SK-N-SH (cell line): ENCODE measurements at regions not wholly inside any gene's neighbourhood (a gene's known extent, or its start where the extent isn't known, plus 50 kb on each side); places are given as distances from the start of the nearest gene placed in this dataset.

Experiments
- CTCF ChIA-PET: fragments of 300-600, 350-600 bp; formaldehyde crosslinking; extraction: SDS; loops from one replicate; lab custom pipeline; 2021; lab: Yijun Ruan, JAX
- POLR2A ChIA-PET: fragments of 350-600 bp; sonication (Branson Sonifier 250); formaldehyde crosslinking; extraction: SDS; loops from one replicate; lab custom pipeline; 2020; ENCODE audit warnings: antibody characterized with exemption, inconsistent platforms; lab: Yijun Ruan, JAX
- DNase-seq: peaks from one replicate; pipeline ENCODE4 v3.0.0; 2012
- H2AFZ ChIP-seq: fragments of 200-600 bp; sonication (generic); 2 replicates; pipeline ENCODE4 v1.8.1; 2016; ENCODE audit warnings: antibody characterized with exemption, mild to moderate bottlenecking, low read depth
- H3F3A ChIP-seq: fragments of 200-600 bp; sonication (generic); replicated peaks from 2 replicates; pipeline ENCODE3; 2016; ENCODE audit warnings: antibody characterized with exemption, mild to moderate bottlenecking; ENCODE audit not compliant: insufficient read depth
- H3K27ac ChIP-seq, 2 experiments: fragments of 200-500 bp in 1 of 2; fragments of 200-600 bp in 1 of 2; sonication (Bioruptor generic) in 1 of 2; sonication (generic), shearing (Covaris generic) in 1 of 2; 2 replicates each; pipeline versions ENCODE4 v1.5.1 to v1.6.1; 2014 to 2016; ENCODE audit warnings: low read depth in 2 of 2, inconsistent platforms in 1 of 2, low read length in 1 of 2, mild to moderate bottlenecking in 1 of 2, mixed read lengths in 1 of 2
- H3K27me3 ChIP-seq: fragments of 200-600 bp; sonication (generic), shearing (Covaris generic); 2 replicates; pipeline ENCODE4 v1.6.1; 2016; ENCODE audit warnings: mixed run types; ENCODE audit not compliant: insufficient read depth
- H3K36me3 ChIP-seq, 2 experiments: fragments of 200-500 bp in 1 of 2; fragments of 200-600 bp in 1 of 2; sonication (Bioruptor generic) in 1 of 2; sonication (generic) in 1 of 2; replicated peaks in 1 of 2; 2 replicates each; pipeline versions ENCODE3 to v1.5.1; 2014 to 2016; ENCODE audit warnings: low read length in 1 of 2, mild to moderate bottlenecking in 1 of 2; ENCODE audit not compliant: insufficient read depth in 2 of 2, control insufficient read depth in 1 of 2
- H3K4me1 ChIP-seq, 2 experiments: fragments of 200-500 bp in 1 of 2; fragments of 200-600 bp in 1 of 2; sonication (Bioruptor generic) in 1 of 2; sonication (generic), shearing (Covaris generic) in 1 of 2; 2 replicates each; pipeline versions ENCODE4 v1.5.1 to v1.6.1; 2014 to 2016; ENCODE audit warnings: low read depth in 1 of 2, low read length in 1 of 2, mixed run types in 1 of 2; ENCODE audit not compliant: insufficient read depth in 2 of 2, control insufficient read depth in 1 of 2
- H3K4me2 ChIP-seq: fragments of 200-600 bp; sonication (generic), shearing (Covaris generic); 2 replicates; pipeline ENCODE4 v1.6.1; 2017; ENCODE audit warnings: mixed run types
- H3K4me3 ChIP-seq, 2 experiments: fragments of 200-500 bp in 1 of 2; fragments of 200-600 bp in 1 of 2; sonication (Bioruptor generic) in 1 of 2; sonication (generic), shearing (Covaris generic) in 1 of 2; 2 replicates each; pipeline versions ENCODE4 v1.5.1 to v1.8.1; 2014 to 2016; ENCODE audit warnings: low read depth in 2 of 2, inconsistent platforms in 1 of 2, low read length in 1 of 2, mild to moderate bottlenecking in 1 of 2, mixed read lengths in 1 of 2, moderate library complexity in 1 of 2
- H3K79me2 ChIP-seq: fragments of 200-600 bp; sonication (generic); 2 replicates; pipeline ENCODE4 v1.8.1; 2017; ENCODE audit warnings: mild to moderate bottlenecking; ENCODE audit not compliant: insufficient read depth
- H3K9ac ChIP-seq: fragments of 200-600 bp; sonication (generic); 2 replicates; pipeline ENCODE4 v1.6.1; 2017; ENCODE audit warnings: mixed run types
- H3K9me2 ChIP-seq: fragments of 200-600 bp; sonication (generic); 2 replicates; pipeline ENCODE4 v1.6.1; 2017; ENCODE audit warnings: mixed run types
- H3K9me3 ChIP-seq: fragments of 200-600 bp; sonication (generic); 2 replicates; pipeline ENCODE4 v1.6.1; 2017; ENCODE audit warnings: mixed run types, mild to moderate bottlenecking, moderate library complexity
- H4K20me1 ChIP-seq: fragments of 200-600 bp; sonication (generic); 2 replicates; pipeline ENCODE4 v1.6.1; 2017; ENCODE audit warnings: mild to moderate bottlenecking, mixed run types; ENCODE audit not compliant: insufficient read depth
- CHD2 ChIP-seq: fragments of 150-350 bp; IDR thresholded peaks from 2 replicates; pipeline ENCODE4 v1.6.1; 2018; ENCODE audit warnings: low read length; ENCODE audit not compliant: partially characterized antibody
- EP300 ChIP-seq, 2 experiments: IDR thresholded peaks; 2 replicates each; pipeline versions ENCODE4 v1.4.0 to v1.6.1; 2012; ENCODE audit warnings: borderline replicate concordance in 1 of 2, low read depth in 1 of 2, low read length in 1 of 2
- EZH2phosphoT487 ChIP-seq: fragments of 200-600 bp; sonication (generic); IDR thresholded peaks from 2 replicates; pipeline ENCODE4 v1.6.1; 2017; ENCODE audit warnings: low read depth, mixed run types, mild to moderate bottlenecking, antibody characterized with exemption, moderate library complexity, borderline replicate concordance
- FOSL2 ChIP-seq: IDR thresholded peaks from 2 replicates; pipeline ENCODE4 v1.4.0; 2012; ENCODE audit warnings: low read depth, mild to moderate bottlenecking, moderate library complexity, borderline replicate concordance
- GATA2 ChIP-seq: sonication (generic); formaldehyde crosslinking; IDR thresholded peaks from 2 replicates; pipeline ENCODE4 v1.5.0; 2020; ENCODE audit warnings: mild to moderate bottlenecking, missing genetic modification reagents
- JUND ChIP-seq: IDR thresholded peaks from 2 replicates; pipeline ENCODE4 v1.4.0; 2012
- NFIC ChIP-seq: IDR thresholded peaks from 2 replicates; pipeline ENCODE4 v1.4.0; 2012; ENCODE audit warnings: borderline replicate concordance
- POLR2AphosphoS5 ChIP-seq: IDR thresholded peaks from 2 replicates; pipeline ENCODE4 v1.6.1; 2012; ENCODE audit warnings: low read depth, low read length
- RAD21 ChIP-seq: IDR thresholded peaks from 2 replicates; pipeline ENCODE4 v1.6.1; 2012; ENCODE audit warnings: mild to moderate bottlenecking, low read length
- RCOR1 ChIP-seq: fragments of 150-350 bp; IDR thresholded peaks from 2 replicates; pipeline ENCODE4 v1.6.1; 2017; ENCODE audit warnings: antibody characterized with exemption, low read length
- SIN3A ChIP-seq: IDR thresholded peaks from 2 replicates; pipeline ENCODE4 v1.6.1; 2012; ENCODE audit warnings: low read depth, mild to moderate bottlenecking, low read length, moderate library complexity, borderline replicate concordance
- SMC3 ChIP-seq: IDR thresholded peaks from 2 replicates; pipeline ENCODE4 v1.6.1; 2012; ENCODE audit warnings: low read depth, low read length, improper control_type of control experiment
- TEAD4 ChIP-seq: IDR thresholded peaks from 2 replicates; pipeline ENCODE4 v1.4.0; 2012; ENCODE audit warnings: mild to moderate bottlenecking, borderline replicate concordance; ENCODE audit not compliant: insufficient read depth
- YY1 ChIP-seq: IDR thresholded peaks from 2 replicates; pipeline ENCODE4 v1.4.0; 2012; ENCODE audit warnings: low read depth, mild to moderate bottlenecking
- WGBS: methylation state at CpG from one replicate; pipeline ENCODE4 v1.1.6; 2017; ENCODE audit warnings: low lambda C conversion rate; 5-methylcytosine and 5-hydroxymethylcytosine counted together
- TF ChIP-seq, protein P1 (sequence below): IDR thresholded peaks from 2 replicates; pipeline ENCODE4 v1.4.0; 2012; ENCODE audit warnings: low read depth, borderline replicate concordance
- TF ChIP-seq, protein P2 (sequence below): IDR thresholded peaks from 2 replicates; pipeline ENCODE4 v1.6.1; 2012; ENCODE audit warnings: mild to moderate bottlenecking, low read depth, low read length, moderate library complexity

DNA sequence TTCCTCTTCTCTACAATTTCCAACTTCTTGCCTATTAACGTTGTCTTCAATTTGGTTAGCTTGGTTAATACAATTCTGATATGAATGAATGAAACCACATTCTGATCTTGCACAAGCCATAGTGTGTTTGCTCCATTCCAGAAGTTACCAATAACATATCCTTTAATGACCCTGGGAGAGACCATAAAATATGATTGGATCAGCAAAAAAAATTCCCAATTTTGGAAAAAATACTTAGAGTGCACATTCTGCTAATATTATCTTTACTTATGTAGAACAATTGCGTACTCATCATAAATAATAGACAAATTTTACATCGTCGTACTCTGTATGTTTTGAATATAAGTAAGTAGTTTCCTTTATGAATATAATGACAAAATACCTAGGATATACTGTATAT is 117.2 kb downstream of the SLITRK5 start:
- Histone ChIP-seq H3K4me1 (no peaks in the 10 kb centered on the region), H3K36me3 (no peaks in the 10 kb centered on the region), H3K9me3 (no peaks in the 10 kb centered on the region), H3K79me2 (no peaks in the 10 kb centered on the region), H2AFZ (no peak overlapping the region), H3K9ac (no peak overlapping the region), H3K4me3 (no peak overlapping the region), H3K4me2 (no peak overlapping the region), H4K20me1 (no peaks in the 10 kb centered on the region), H3K27me3 (no peaks in the 10 kb centered on the region), H3F3A (no peaks in the 10 kb centered on the region), H3K9me2 (no peaks in the 10 kb centered on the region), H3K27ac (no peak overlapping the region)
- CTCF ChIA-PET: no interaction called here
- no peak for DNase-seq
- TF ChIP-seq, protein P1, sequence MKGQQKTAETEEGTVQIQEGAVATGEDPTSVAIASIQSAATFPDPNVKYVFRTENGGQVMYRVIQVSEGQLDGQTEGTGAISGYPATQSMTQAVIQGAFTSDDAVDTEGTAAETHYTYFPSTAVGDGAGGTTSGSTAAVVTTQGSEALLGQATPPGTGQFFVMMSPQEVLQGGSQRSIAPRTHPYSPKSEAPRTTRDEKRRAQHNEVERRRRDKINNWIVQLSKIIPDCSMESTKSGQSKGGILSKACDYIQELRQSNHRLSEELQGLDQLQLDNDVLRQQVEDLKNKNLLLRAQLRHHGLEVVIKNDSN: no peak
- no peak for TF ChIP-seq FOSL2
- no peak for TF ChIP-seq SIN3A
- TF ChIP-seq YY1: no peak
- TF ChIP-seq NFIC: no peak
- 57% methylated on average over 4 of the region's 4 CpGs for WGBS
- POLR2A ChIA-PET: no interaction called here

DNA sequence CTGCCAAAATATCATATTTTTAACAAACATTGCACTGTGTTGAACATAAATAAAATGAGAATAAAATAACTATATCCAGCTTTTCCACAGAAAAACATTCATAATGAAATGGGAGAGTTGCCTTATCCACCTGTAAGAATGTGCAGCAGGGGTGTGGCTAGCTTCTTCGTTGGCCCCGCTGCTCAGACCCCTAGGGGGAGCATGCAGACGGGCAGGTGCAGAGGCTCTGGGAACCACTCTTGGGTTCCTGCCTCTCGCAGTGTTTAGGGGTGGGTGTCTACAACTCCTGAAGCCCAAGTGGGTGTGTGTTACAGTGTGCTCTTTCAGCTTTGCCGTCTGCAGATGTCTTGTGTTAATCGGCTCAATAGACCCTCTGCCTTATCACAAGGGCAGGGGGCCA is 121.7 kb downstream of the SLITRK5 start:
- no peak for TF ChIP-seq RAD21
- TF ChIP-seq CHD2: no peak
- no peak for TF ChIP-seq POLR2AphosphoS5
- H3K4me1 ChIP-seq: no peaks in the 10 kb centered on the region
- H4K20me1 ChIP-seq: no peaks in the 10 kb centered on the region
- H3K4me2 ChIP-seq: no peak overlapping the region
- no peaks in the 10 kb centered on the region; the same call in 1 of the 2 replicates for H3K9me2 ChIP-seq
- no peak overlapping the region for H3K4me3 ChIP-seq
- no peaks in the 10 kb centered on the region for H3K27me3 ChIP-seq
- ChIA-PET CTCF (no interaction called here), POLR2A (no interaction called here)
- no peaks in the 10 kb centered on the region for H3F3A ChIP-seq
- H2AFZ ChIP-seq: no peak overlapping the region
- 33% methylated on average over 6 of the region's 6 CpGs for WGBS
- no peak overlapping the region for H3K9ac ChIP-seq
- no peak for DNase-seq
- no peaks in the 10 kb centered on the region for H3K36me3 ChIP-seq
- H3K9me3 ChIP-seq: no peaks in the 10 kb centered on the region
- no peaks in the 10 kb centered on the region for H3K79me2 ChIP-seq
- H3K27ac ChIP-seq: no peak overlapping the region

DNA sequence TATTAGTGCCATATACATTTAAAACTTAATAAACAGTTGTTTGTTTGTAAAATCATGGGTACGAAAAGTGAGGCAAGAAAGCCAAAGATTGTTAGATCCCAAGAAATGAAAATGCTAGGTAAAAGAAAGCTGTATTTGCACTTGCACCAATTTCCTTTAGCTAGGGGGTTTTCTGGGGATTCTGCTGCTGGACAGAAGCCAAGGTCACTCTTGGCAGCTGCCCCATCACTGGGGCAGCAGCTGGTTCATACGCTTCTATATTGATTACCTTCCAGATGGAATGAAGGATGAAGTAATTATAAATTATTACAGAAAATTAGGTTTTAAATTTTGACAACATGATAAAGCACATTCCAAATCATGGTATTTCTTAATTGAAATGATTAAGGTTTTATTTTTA is 127.4 kb downstream of the SLITRK5 start:
- Histone ChIP-seq H3K27ac (no peak overlapping the region), H3K27me3 (no peaks in the 10 kb centered on the region), H3F3A (no peaks in the 10 kb centered on the region), H4K20me1 (no peaks in the 10 kb centered on the region), H3K9me2 (no peaks in the 10 kb centered on the region; the same call in 1 of the 2 replicates), H3K9me3 (no peaks in the 10 kb centered on the region), H3K4me3 (no peak overlapping the region), H2AFZ (no peak overlapping the region), H3K9ac (no peak overlapping the region), H3K79me2 (no peaks in the 10 kb centered on the region), H3K4me1 (no peaks in the 10 kb centered on the region), H3K36me3 (no peaks in the 10 kb centered on the region), H3K4me2 (no peak overlapping the region)
- ChIA-PET POLR2A (no interaction called here), CTCF (no interaction called here)
- peak; percentile 2 for DNase-seq
- 21% methylated on average over 2 of the region's 2 CpGs for WGBS
- TF ChIP-seq SIN3A: no peak
- TF ChIP-seq RCOR1: no peak
- no peak for TF ChIP-seq SMC3
- TF ChIP-seq, protein P2, sequence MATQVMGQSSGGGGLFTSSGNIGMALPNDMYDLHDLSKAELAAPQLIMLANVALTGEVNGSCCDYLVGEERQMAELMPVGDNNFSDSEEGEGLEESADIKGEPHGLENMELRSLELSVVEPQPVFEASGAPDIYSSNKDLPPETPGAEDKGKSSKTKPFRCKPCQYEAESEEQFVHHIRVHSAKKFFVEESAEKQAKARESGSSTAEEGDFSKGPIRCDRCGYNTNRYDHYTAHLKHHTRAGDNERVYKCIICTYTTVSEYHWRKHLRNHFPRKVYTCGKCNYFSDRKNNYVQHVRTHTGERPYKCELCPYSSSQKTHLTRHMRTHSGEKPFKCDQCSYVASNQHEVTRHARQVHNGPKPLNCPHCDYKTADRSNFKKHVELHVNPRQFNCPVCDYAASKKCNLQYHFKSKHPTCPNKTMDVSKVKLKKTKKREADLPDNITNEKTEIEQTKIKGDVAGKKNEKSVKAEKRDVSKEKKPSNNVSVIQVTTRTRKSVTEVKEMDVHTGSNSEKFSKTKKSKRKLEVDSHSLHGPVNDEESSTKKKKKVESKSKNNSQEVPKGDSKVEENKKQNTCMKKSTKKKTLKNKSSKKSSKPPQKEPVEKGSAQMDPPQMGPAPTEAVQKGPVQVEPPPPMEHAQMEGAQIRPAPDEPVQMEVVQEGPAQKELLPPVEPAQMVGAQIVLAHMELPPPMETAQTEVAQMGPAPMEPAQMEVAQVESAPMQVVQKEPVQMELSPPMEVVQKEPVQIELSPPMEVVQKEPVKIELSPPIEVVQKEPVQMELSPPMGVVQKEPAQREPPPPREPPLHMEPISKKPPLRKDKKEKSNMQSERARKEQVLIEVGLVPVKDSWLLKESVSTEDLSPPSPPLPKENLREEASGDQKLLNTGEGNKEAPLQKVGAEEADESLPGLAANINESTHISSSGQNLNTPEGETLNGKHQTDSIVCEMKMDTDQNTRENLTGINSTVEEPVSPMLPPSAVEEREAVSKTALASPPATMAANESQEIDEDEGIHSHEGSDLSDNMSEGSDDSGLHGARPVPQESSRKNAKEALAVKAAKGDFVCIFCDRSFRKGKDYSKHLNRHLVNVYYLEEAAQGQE: no peak
- no peak for TF ChIP-seq JUND
- TF ChIP-seq, protein P1: no peak
- TF ChIP-seq GATA2 (CRISPR knock-in tag): no peak
- no peak for TF ChIP-seq TEAD4
- no peak for TF ChIP-seq RAD21
- TF ChIP-seq FOSL2: no peak
- no peak for TF ChIP-seq EP300 (IDR thresholded peaks at IDR 0.05; ENCODE audit: borderline replicate concordance in 1 of 2, low read depth in 1 of 2, low read length in 1 of 2)
- TF ChIP-seq EZH2phosphoT487: no peak
- TF ChIP-seq CHD2: no peak
